Mucosa of rectum (tissue), 2 donors: ENCODE measurements at regions not wholly inside any gene's neighbourhood (a gene's known extent, or its start where the extent isn't known, plus 50 kb on each side); places are given as distances from the start of the nearest gene placed in this dataset.
"Not testable (repeated sequence)": the region's sequence is repeated elsewhere in the genome, so short reads cannot be mapped to it uniquely, and the experiment has no call there.

ENCODE experiments used
- H3K27ac ChIP-seq, 2 donors: one replicate each; pipeline ENCODE4 v1.7.0; 2013; ENCODE audit warnings: inconsistent platforms in 2 of 2, low read depth in 2 of 2, low read length in 2 of 2
- H3K27me3 ChIP-seq, 2 donors: one replicate each; pipeline ENCODE4 v1.7.0; 2013; ENCODE audit warnings: low read length in 2 of 2; ENCODE audit not compliant: control insufficient read depth in 2 of 2, insufficient read depth in 2 of 2
- H3K36me3 ChIP-seq, 2 donors: one replicate each; pipeline ENCODE4 v1.7.0; 2013; ENCODE audit warnings: low read length in 2 of 2; ENCODE audit not compliant: control insufficient read depth in 2 of 2, insufficient read depth in 2 of 2
- H3K4me1 ChIP-seq, 2 donors: one replicate each; pipeline ENCODE4 v1.7.0; 2013; ENCODE audit warnings: low read length in 2 of 2, mild to moderate bottlenecking in 1 of 2; ENCODE audit not compliant: control insufficient read depth in 2 of 2, insufficient read depth in 2 of 2
- H3K4me3 ChIP-seq, 2 donors: one replicate each; pipeline ENCODE4 v1.7.0; 2013; ENCODE audit warnings: low read length in 2 of 2
- H3K9ac ChIP-seq, 2 donors: one replicate each; pipeline ENCODE4 v1.7.0; 2013; ENCODE audit warnings: low read length in 2 of 2, low read depth in 1 of 2, mild to moderate bottlenecking in 1 of 2
- H3K9me3 ChIP-seq, 2 donors: one replicate each; pipeline ENCODE4 v1.7.0; 2013; ENCODE audit warnings: low read length in 2 of 2; ENCODE audit not compliant: control insufficient read depth in 2 of 2
- donor health status: healthy.
- donor health status: Normal muscosa, but diverticular disease.

GRCh38 chrX:6962006-6962355 lies 185.5 kb upstream of the STS start:
- Histone ChIP-seq H3K27ac (no peak overlapping the region), H3K27me3 (no peaks in the 10 kb centered on the region), H3K9ac (no peak overlapping the region), H3K9me3 (no peaks in the 10 kb centered on the region), H3K4me3 (no peak overlapping the region), H3K36me3 (no peaks in the 10 kb centered on the region), H3K4me1 (peaks cover 0 to 4% of the 10 kb centered on the region in 2 donors)

DNA sequence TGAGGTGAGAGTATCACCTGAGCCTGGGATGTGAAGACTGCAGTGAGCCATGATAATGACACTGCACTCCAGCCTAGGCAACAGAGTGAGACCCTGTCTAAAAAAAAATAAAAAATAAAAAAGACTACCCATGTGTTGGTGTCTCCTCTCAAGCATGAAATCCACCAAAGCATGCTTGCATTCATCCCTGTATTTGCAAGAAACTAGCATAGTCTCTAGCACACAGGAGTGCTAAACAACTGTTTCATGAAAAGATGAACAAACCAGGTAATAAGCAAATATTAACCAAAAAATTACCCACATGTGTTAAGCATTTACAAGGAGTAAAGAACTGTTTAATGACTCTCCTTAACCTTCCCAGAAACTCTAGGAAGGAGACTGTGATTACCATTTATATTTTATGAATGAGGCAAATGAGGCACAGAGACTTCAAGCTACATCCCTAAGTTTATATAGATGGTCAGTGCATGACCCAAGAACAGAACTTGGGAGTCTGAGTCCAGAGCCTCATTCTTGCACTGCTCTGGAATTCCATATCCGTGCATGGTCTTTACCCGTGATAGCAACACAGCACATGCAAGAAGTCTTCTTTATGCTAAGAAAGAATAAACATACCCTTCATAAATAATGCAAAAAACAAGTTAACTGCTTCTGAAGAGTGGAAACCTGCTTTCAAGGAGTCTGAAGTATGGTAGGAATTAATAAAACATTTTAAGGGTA lies 186.1 kb upstream of the STS start:
- Histone ChIP-seq H3K4me3 (no peak overlapping the region), H3K4me1 (peaks cover 0 to 4% of the 10 kb centered on the region in 2 donors), H3K27ac (no peak overlapping the region), H3K36me3 (no peaks in the 10 kb centered on the region), H3K27me3 (no peaks in the 10 kb centered on the region), H3K9ac (no peak overlapping the region), H3K9me3 (no peaks in the 10 kb centered on the region)

GRCh38 chrX:6959006-6959405 lies 188.5 kb upstream of the STS start:
- Histone ChIP-seq H3K27me3 (no peaks in the 10 kb centered on the region), H3K9ac (no peak overlapping the region), H3K9me3 (no peaks in the 10 kb centered on the region), H3K27ac (no peak overlapping the region), H3K36me3 (no peaks in the 10 kb centered on the region), H3K4me1 (peaks cover 0 to 4% of the 10 kb centered on the region in 2 donors), H3K4me3 (no peak overlapping the region)

DNA sequence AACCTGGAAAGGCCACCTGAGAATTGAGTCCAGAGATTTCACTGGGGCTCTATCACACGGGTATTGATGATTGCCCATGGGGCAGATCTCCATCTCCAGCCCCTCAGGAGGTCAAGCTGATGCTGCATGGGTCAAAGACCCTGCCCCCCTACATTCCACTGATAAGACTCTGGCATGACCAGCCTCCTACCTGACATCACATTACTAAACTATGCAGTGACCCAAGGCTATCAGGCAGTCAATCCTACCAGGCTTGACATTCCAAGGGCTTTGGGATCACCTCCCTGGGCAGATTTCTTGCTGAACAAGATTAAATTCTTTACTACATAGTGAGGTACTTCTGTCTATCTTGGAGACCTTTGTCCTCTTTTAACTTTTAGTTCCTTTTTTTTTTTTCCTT lies 192.7 kb upstream of the STS start:
- Histone ChIP-seq H3K4me3 (no peak overlapping the region), H3K9me3 (no peaks in the 10 kb centered on the region), H3K9ac (no peak overlapping the region), H3K27ac (no peak overlapping the region), H3K4me1 (peaks cover 0 to 4% of the 10 kb centered on the region in 2 donors), H3K36me3 (no peaks in the 10 kb centered on the region), H3K27me3 (no peaks in the 10 kb centered on the region)

DNA sequence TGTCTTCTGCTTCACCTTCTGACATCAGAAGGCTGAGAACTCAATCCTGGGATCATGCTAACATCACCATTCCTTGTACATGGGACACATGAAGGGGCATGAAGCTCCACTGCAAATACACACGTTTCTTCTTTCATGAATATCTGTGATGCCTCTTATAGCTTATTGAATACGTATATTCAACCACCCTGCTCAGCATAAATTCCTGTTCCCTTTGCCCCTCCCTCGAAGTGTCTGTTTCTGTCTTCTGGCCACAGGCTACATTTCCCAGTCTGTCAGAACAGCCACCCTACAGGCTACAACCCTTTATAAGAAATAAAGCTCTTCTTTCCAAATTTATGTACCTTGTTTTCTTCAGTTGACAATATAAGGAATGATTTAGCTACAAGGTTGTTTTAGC lies 201.3 kb upstream of the STS start:
- no peak overlapping the region for H3K4me3 ChIP-seq
- no peak overlapping the region for H3K9ac ChIP-seq
- no peak overlapping the region for H3K27ac ChIP-seq
- H3K36me3 ChIP-seq, result no peaks in the 10 kb centered on the region
- no peaks in the 10 kb centered on the region for H3K4me1 ChIP-seq
- peaks cover 0 to 3% of the 10 kb centered on the region in 2 donors for H3K9me3 ChIP-seq
- no peaks in the 10 kb centered on the region for H3K27me3 ChIP-seq

- no peaks in the 10 kb centered on the region for H3K9me3 ChIP-seq
- no peaks in the 10 kb centered on the region for H3K36me3 ChIP-seq
- no peak overlapping the region for H3K9ac ChIP-seq
- H3K4me1 ChIP-seq, result no peaks in the 10 kb centered on the region
- H3K27me3 ChIP-seq, result no peaks in the 10 kb centered on the region
- H3K4me3 ChIP-seq, result no peak overlapping the region
- H3K27ac ChIP-seq, result no peak overlapping the region
Observed at GRCh38 chrX:6941041-6941440, 206.5 kb upstream of the STS start.

GRCh38 chrX:6932942-6933341 lies 214.6 kb upstream of the STS start:
- H3K9ac ChIP-seq, H3K27ac ChIP-seq, H3K27me3 ChIP-seq, H3K4me3 ChIP-seq, H3K36me3 ChIP-seq, H3K9me3 ChIP-seq, H3K4me1 ChIP-seq: not testable (repeated sequence)

DNA sequence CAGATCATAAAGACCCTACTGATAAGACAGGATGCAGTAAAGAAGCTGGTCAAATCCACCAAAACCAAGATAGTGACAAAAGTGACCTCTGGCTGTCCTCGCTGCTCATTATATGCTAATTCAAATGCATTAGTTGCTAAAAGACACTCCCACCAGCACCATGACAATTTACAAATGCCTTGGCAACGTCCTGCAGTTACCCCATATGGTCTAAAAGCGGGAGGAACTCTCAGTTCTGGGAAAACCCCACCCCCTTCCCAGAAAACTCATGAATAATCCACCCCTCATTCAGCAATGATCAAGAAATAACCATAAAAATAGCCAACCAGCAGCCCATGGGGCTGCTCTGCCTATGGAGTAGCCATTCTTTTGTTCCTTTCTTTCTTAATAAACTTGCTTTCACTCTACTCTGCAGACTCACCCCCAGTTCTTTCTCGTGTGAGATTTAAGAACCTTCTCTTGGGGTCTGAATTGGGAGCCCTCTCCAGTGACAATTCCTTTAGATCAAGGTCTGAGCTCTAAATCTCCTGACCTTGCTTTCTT lies 217.1 kb upstream of the STS start:
- Histone ChIP-seq H3K4me1 (no peaks in the 10 kb centered on the region), H3K9ac (no peak overlapping the region), H3K27ac (no peak overlapping the region), H3K9me3 (no peaks in the 10 kb centered on the region), H3K36me3 (no peaks in the 10 kb centered on the region), H3K27me3 (no peaks in the 10 kb centered on the region), H3K4me3 (no peak overlapping the region)

GRCh38 chrX:6924443-6925077 lies 223.0 kb upstream of the STS start:
- Histone ChIP-seq H3K4me3 (no peak overlapping the region), H3K27me3 (no peaks in the 10 kb centered on the region), H3K36me3 (no peaks in the 10 kb centered on the region), H3K9ac (no peak overlapping the region), H3K4me1 (no peaks in the 10 kb centered on the region), H3K27ac (no peak overlapping the region), H3K9me3 (no peaks in the 10 kb centered on the region)

GRCh38 chrX:6917666-6918065 lies 229.8 kb upstream of the STS start:
- no peaks in the 10 kb centered on the region for H3K27me3 ChIP-seq

More at GRCh38 chrX:6917666-6918065, 229.8 kb upstream of the STS start:
- H3K36me3 ChIP-seq, result no peaks in the 10 kb centered on the region
- H3K9ac ChIP-seq, result no peak overlapping the region
- no peak overlapping the region for H3K4me3 ChIP-seq
- H3K4me1 ChIP-seq, result no peaks in the 10 kb centered on the region
- H3K9me3 ChIP-seq, result no peaks in the 10 kb centered on the region
- no peak overlapping the region for H3K27ac ChIP-seq
